ENCODE measurements at regions not wholly inside any gene's neighbourhood (a gene's known extent, or its start where the extent isn't known, plus 50 kb on each side); places are given as distances from the start of the nearest gene placed in this dataset.

- TF ChIP-seq CTCF (IDR thresholded peaks at IDR 0.05) = no peak
- no peak for TF ChIP-seq POLR2A (IDR thresholded peaks at IDR 0.05)
These were observed 246.2 kb downstream of the MRPL39 start for GRCh38 chr21:25361097-25361496.
